Gastroesophageal sphincter (tissue), 3 donors: ENCODE measurements at regions not wholly inside any gene's neighbourhood (a gene's known extent, or its start where the extent isn't known, plus 50 kb on each side); places are given as distances from the start of the nearest gene placed in this dataset.

Experiments used
- CTCF ChIP-seq, 4 experiments: fragments of 200-600 bp in 2 of 4; fragments of 450-650 bp in 2 of 4; sonication (generic) in 1 of 4; IDR thresholded peaks; one replicate each; pipeline ENCODE4 v1.5.1; 2017 to 2019; ENCODE audit warnings: antibody characterized with exemption in 4 of 4, mild to moderate bottlenecking in 2 of 4, moderate library complexity in 2 of 4
- EP300 ChIP-seq: sonication (generic); formaldehyde crosslinking; IDR thresholded peaks from one replicate; pipeline ENCODE4 v1.6.1; 2017; ENCODE audit warnings: antibody characterized with exemption, mild to moderate bottlenecking

GRCh38 chr6:23851522-23851921, 274.5 kb upstream of the NRSN1 start:
- no peak for TF ChIP-seq EP300
- TF ChIP-seq CTCF (IDR thresholded peaks at IDR 0.05): no peak
